WTC11 (cell line): ENCODE measurements at regions not wholly inside any gene's neighbourhood (a gene's known extent, or its start where the extent isn't known, plus 50 kb on each side); places are given as distances from the start of the nearest gene placed in this dataset.
"Not testable (repeated sequence)": the region's sequence is repeated elsewhere in the genome, so short reads cannot be mapped to it uniquely, and the experiment has no call there.

ENCODE experiments used
- ATAC-seq: fragments of 200-7000 bp; cut with Tn5 transposase; 2 replicates; pipeline ENCODE4 v1.10.0; 2021; ENCODE audit warnings: mild to moderate bottlenecking, moderate library complexity
- CTCF ChIA-PET: fragments of 300-600 bp; sonication (Branson Sonifier 250); formaldehyde crosslinking; loops from one replicate; lab custom pipeline; 2021; ENCODE audit warnings: antibody characterized with exemption; lab: Charles Lee
- POLR2A ChIA-PET: fragments of 350-600 bp; sonication (Branson Sonifier 250); formaldehyde crosslinking; loops from one replicate; lab custom pipeline; 2021; ENCODE audit warnings: antibody characterized with exemption; lab: Charles Lee
- DNase-seq: peaks from one replicate; pipeline ENCODE4 v3.0.0; 2021; ENCODE audit warnings: low spot score
- H3K27ac Mint-ChIP-seq: 2 replicates; pipeline ENCODE4 v1.8.0; 2021; ENCODE audit warnings: mixed read lengths
- H3K27me3 Mint-ChIP-seq: 2 replicates; pipeline ENCODE4 v1.8.0; 2021; ENCODE audit warnings: low read depth, mild to moderate bottlenecking, moderate library complexity, mixed read lengths
- H3K36me3 Mint-ChIP-seq: 2 replicates; pipeline ENCODE4 v1.8.0; 2021; ENCODE audit warnings: mixed read lengths
- H3K4me1 Mint-ChIP-seq: 2 replicates; pipeline ENCODE4 v1.8.0; 2022; ENCODE audit warnings: mixed read lengths
- H3K4me3 Mint-ChIP-seq: 2 replicates; pipeline ENCODE4 v1.8.0; 2021; ENCODE audit warnings: mild to moderate bottlenecking, moderate library complexity, mixed read lengths
- H3K9me3 Mint-ChIP-seq: 2 replicates; pipeline ENCODE4 v1.8.0; 2021; ENCODE audit warnings: mixed read lengths
- ATF2 ChIP-seq: sonication (generic); formaldehyde crosslinking; IDR thresholded peaks from 2 replicates; pipeline ENCODE4 v1.8.1; 2022; ENCODE audit warnings: low read depth, missing genetic modification reagents, borderline replicate concordance
- CTCF ChIP-seq: fragments of 200-600 bp; IDR thresholded peaks from 2 replicates; pipeline ENCODE4 v1.8.0; 2022; ENCODE audit warnings: antibody characterized with exemption
- E2F1 ChIP-seq: sonication (generic); formaldehyde crosslinking; IDR thresholded peaks from 2 replicates; pipeline ENCODE4 v1.8.0; 2022; ENCODE audit warnings: mild to moderate bottlenecking, missing genetic modification reagents
- E2F5 ChIP-seq: sonication (generic); formaldehyde crosslinking; IDR thresholded peaks from 2 replicates; pipeline ENCODE4 v1.8.1; 2022; ENCODE audit warnings: mild to moderate bottlenecking, moderate library complexity, missing genetic modification reagents
- OVOL2 ChIP-seq: fragments of 250-450 bp; sonication (Bioruptor Pico); IDR thresholded peaks from 2 replicates; pipeline ENCODE4 v1.9.0; 2021; ENCODE audit warnings: mild to moderate bottlenecking, borderline replicate concordance
- PRDM15 ChIP-seq: sonication (generic); formaldehyde crosslinking; IDR thresholded peaks from 2 replicates; pipeline ENCODE4 v1.8.0; 2022; ENCODE audit warnings: missing genetic modification reagents
- TEAD4 ChIP-seq: sonication (generic); formaldehyde crosslinking; IDR thresholded peaks from 2 replicates; pipeline ENCODE4 v1.8.0; 2022; ENCODE audit warnings: mild to moderate bottlenecking, missing genetic modification reagents
- ZNF232 ChIP-seq: sonication (generic); formaldehyde crosslinking; IDR thresholded peaks from 2 replicates; pipeline ENCODE4 v1.8.0; 2022; ENCODE audit warnings: mild to moderate bottlenecking, missing genetic modification reagents
- ZNF532 ChIP-seq: fragments of 250-450 bp; sonication (Bioruptor Pico); IDR thresholded peaks from 2 replicates; pipeline ENCODE4 v1.9.0; 2021; ENCODE audit warnings: mild to moderate bottlenecking, borderline replicate concordance

- TF ChIP-seq PRDM15 (no peak), E2F5 (CRISPR knock-in tag) (no peak), ATF2 (CRISPR knock-in tag) (no peak)
Observed at GRCh38 chr13:37475151-37475550, 123.4 kb downstream of the POSTN start (continued).

- POLR2A ChIA-PET: no interaction called here
- no peak overlapping the region for H3K4me3 Mint-ChIP-seq
- peaks cover 12% of the 10 kb centered on the region for H3K9me3 Mint-ChIP-seq
- no peaks in the 10 kb centered on the region for H3K36me3 Mint-ChIP-seq
- TF ChIP-seq CTCF (peak; percentile 51; the same call in 1 of the 2 replicates), E2F1 (CRISPR knock-in tag) (no peak), OVOL2 (no peak)
- TF ChIP-seq, all 79 proteins: peak for 1
- no peak overlapping the region for H3K27ac Mint-ChIP-seq
- CTCF ChIA-PET: no interaction called here
- peak; percentile 94 for ATAC-seq
- peaks cover 35% of the 10 kb centered on the region for H3K27me3 Mint-ChIP-seq
- peak; percentile 53 for DNase-seq
- H3K4me1 Mint-ChIP-seq: peaks cover 15% of the 10 kb centered on the region
Observed at GRCh38 chr13:37473035-37473434, 125.5 kb downstream of the POSTN start.

GRCh38 chr13:37472266-37472665 is 126.3 kb downstream of the POSTN start:
- ATAC-seq, H3K36me3 Mint-ChIP-seq, POLR2A ChIA-PET, H3K27ac Mint-ChIP-seq, H3K4me3 Mint-ChIP-seq, CTCF ChIA-PET, DNase-seq: not testable (repeated sequence)
- H3K4me1 Mint-ChIP-seq: peaks cover 15% of the 10 kb centered on the region
- H3K9me3 Mint-ChIP-seq: peaks cover 12% of the 10 kb centered on the region
- H3K27me3 Mint-ChIP-seq: peaks cover 32% of the 10 kb centered on the region

GRCh38 chr13:37460166-37460565 is 138.4 kb downstream of the POSTN start:
- ChIA-PET CTCF (no interaction called here), POLR2A (no interaction called here)
- no peak overlapping the region for H3K4me3 Mint-ChIP-seq
- H3K27ac Mint-ChIP-seq: no peak overlapping the region
- ATAC-seq: no peak
- no peaks in the 10 kb centered on the region for H3K36me3 Mint-ChIP-seq
- H3K9me3 Mint-ChIP-seq: peaks cover 4% of the 10 kb centered on the region
- H3K4me1 Mint-ChIP-seq: no peaks in the 10 kb centered on the region
- no peak for TF ChIP-seq TEAD4 (CRISPR knock-in tag)
- no peak for TF ChIP-seq ZNF532
- TF ChIP-seq ZNF232 (CRISPR knock-in tag): no peak
- no peaks in the 10 kb centered on the region; the same call in 1 of the 2 replicates for H3K27me3 Mint-ChIP-seq
- DNase-seq: no peak
